ENCODE measurements at regions not wholly inside any gene's neighbourhood (a gene's known extent, or its start where the extent isn't known, plus 50 kb on each side); places are given as distances from the start of the nearest gene placed in this dataset.

DNA sequence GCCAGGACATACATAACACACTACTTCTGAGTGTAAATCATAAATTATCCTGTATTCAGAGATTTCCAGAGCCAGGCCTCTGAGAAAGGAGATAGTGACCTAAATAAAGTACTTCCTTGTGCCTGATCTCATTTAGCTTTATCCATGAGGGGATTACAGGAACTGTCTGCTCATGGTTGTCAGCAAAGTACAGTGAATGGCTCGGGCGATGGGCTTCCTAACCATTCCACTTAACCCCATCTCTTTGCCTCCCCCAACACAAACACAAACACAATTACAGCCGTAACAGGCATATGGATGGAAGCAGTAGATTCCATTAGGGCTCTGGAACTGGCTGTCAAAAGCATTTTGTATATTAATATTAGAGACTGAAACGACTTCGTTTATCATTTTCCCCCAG, 206.7 kb upstream of the CPNE8 start (continued):
- TF ChIP-seq, protein P1, sequence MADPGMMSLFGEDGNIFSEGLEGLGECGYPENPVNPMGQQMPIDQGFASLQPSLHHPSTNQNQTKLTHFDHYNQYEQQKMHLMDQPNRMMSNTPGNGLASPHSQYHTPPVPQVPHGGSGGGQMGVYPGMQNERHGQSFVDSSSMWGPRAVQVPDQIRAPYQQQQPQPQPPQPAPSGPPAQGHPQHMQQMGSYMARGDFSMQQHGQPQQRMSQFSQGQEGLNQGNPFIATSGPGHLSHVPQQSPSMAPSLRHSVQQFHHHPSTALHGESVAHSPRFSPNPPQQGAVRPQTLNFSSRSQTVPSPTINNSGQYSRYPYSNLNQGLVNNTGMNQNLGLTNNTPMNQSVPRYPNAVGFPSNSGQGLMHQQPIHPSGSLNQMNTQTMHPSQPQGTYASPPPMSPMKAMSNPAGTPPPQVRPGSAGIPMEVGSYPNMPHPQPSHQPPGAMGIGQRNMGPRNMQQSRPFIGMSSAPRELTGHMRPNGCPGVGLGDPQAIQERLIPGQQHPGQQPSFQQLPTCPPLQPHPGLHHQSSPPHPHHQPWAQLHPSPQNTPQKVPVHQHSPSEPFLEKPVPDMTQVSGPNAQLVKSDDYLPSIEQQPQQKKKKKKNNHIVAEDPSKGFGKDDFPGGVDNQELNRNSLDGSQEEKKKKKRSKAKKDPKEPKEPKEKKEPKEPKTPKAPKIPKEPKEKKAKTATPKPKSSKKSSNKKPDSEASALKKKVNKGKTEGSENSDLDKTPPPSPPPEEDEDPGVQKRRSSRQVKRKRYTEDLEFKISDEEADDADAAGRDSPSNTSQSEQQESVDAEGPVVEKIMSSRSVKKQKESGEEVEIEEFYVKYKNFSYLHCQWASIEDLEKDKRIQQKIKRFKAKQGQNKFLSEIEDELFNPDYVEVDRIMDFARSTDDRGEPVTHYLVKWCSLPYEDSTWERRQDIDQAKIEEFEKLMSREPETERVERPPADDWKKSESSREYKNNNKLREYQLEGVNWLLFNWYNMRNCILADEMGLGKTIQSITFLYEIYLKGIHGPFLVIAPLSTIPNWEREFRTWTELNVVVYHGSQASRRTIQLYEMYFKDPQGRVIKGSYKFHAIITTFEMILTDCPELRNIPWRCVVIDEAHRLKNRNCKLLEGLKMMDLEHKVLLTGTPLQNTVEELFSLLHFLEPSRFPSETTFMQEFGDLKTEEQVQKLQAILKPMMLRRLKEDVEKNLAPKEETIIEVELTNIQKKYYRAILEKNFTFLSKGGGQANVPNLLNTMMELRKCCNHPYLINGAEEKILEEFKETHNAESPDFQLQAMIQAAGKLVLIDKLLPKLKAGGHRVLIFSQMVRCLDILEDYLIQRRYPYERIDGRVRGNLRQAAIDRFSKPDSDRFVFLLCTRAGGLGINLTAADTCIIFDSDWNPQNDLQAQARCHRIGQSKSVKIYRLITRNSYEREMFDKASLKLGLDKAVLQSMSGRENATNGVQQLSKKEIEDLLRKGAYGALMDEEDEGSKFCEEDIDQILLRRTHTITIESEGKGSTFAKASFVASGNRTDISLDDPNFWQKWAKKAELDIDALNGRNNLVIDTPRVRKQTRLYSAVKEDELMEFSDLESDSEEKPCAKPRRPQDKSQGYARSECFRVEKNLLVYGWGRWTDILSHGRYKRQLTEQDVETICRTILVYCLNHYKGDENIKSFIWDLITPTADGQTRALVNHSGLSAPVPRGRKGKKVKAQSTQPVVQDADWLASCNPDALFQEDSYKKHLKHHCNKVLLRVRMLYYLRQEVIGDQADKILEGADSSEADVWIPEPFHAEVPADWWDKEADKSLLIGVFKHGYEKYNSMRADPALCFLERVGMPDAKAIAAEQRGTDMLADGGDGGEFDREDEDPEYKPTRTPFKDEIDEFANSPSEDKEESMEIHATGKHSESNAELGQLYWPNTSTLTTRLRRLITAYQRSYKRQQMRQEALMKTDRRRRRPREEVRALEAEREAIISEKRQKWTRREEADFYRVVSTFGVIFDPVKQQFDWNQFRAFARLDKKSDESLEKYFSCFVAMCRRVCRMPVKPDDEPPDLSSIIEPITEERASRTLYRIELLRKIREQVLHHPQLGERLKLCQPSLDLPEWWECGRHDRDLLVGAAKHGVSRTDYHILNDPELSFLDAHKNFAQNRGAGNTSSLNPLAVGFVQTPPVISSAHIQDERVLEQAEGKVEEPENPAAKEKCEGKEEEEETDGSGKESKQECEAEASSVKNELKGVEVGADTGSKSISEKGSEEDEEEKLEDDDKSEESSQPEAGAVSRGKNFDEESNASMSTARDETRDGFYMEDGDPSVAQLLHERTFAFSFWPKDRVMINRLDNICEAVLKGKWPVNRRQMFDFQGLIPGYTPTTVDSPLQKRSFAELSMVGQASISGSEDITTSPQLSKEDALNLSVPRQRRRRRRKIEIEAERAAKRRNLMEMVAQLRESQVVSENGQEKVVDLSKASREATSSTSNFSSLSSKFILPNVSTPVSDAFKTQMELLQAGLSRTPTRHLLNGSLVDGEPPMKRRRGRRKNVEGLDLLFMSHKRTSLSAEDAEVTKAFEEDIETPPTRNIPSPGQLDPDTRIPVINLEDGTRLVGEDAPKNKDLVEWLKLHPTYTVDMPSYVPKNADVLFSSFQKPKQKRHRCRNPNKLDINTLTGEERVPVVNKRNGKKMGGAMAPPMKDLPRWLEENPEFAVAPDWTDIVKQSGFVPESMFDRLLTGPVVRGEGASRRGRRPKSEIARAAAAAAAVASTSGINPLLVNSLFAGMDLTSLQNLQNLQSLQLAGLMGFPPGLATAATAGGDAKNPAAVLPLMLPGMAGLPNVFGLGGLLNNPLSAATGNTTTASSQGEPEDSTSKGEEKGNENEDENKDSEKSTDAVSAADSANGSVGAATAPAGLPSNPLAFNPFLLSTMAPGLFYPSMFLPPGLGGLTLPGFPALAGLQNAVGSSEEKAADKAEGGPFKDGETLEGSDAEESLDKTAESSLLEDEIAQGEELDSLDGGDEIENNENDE (IDR thresholded peaks at IDR 0.05; ENCODE audit: insufficient replicate concordance, low read length), result no peak
- TF ChIP-seq POU5F1 (IDR thresholded peaks at IDR 0.05; ENCODE audit: low read depth, low read length), result no peak
- TF ChIP-seq, protein P2, sequence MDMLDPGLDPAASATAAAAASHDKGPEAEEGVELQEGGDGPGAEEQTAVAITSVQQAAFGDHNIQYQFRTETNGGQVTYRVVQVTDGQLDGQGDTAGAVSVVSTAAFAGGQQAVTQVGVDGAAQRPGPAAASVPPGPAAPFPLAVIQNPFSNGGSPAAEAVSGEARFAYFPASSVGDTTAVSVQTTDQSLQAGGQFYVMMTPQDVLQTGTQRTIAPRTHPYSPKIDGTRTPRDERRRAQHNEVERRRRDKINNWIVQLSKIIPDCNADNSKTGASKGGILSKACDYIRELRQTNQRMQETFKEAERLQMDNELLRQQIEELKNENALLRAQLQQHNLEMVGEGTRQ (IDR thresholded peaks at IDR 0.05; ENCODE audit: low read length), result no peak
- TF ChIP-seq CTBP2 (IDR thresholded peaks at IDR 0.05; ENCODE audit: borderline replicate concordance, insufficient read depth, insufficient read length, low read length), result no peak
- TF ChIP-seq ZNF274 (IDR thresholded peaks at IDR 0.05; ENCODE audit: borderline replicate concordance, extremely low read depth, low read length), result no peak
- TF ChIP-seq HDAC6 (IDR thresholded peaks at IDR 0.05; ENCODE audit: low read depth, low read length), result no peak
- no peak for TF ChIP-seq POLR2A (IDR thresholded peaks at IDR 0.05; ENCODE audit: control extremely low read depth in 1 of 2, low read depth in 2 of 2, low read length in 2 of 2)
- TF ChIP-seq SRF (IDR thresholded peaks at IDR 0.05; ENCODE audit: low read depth, low read length), result no peak
- TF ChIP-seq SIRT6 (IDR thresholded peaks at IDR 0.05; ENCODE audit: low read length), result no peak
- TF ChIP-seq KDM4A (IDR thresholded peaks at IDR 0.05; ENCODE audit: low read depth, low read length, severe bottlenecking), result no peak
- TF ChIP-seq POLR2AphosphoS5 (IDR thresholded peaks at IDR 0.05; ENCODE audit: low read depth, low read length), result no peak
- TF ChIP-seq RXRA (IDR thresholded peaks at IDR 0.05; ENCODE audit: insufficient read depth, low read depth, low read length), result no peak
